Stimulated activated CD4-positive, alpha-beta T cell treated with anti-CD3 and anti-CD28 coated beads, Interleukin-2, amount 100 ng/mL, for 24 hours (primary cell): ENCODE measurements at regions not wholly inside any gene's neighbourhood (a gene's known extent, or its start where the extent isn't known, plus 50 kb on each side); places are given as distances from the start of the nearest gene placed in this dataset.

Experiments
- DNase-seq, 2 donors: peaks; one replicate each; pipeline ENCODE4 v3.0.0-alpha.2; 2020

- no peak for DNase-seq
Measured at GRCh38 chr1:218643281-218643680, 298.1 kb downstream of the TGFB2 start.

DNA sequence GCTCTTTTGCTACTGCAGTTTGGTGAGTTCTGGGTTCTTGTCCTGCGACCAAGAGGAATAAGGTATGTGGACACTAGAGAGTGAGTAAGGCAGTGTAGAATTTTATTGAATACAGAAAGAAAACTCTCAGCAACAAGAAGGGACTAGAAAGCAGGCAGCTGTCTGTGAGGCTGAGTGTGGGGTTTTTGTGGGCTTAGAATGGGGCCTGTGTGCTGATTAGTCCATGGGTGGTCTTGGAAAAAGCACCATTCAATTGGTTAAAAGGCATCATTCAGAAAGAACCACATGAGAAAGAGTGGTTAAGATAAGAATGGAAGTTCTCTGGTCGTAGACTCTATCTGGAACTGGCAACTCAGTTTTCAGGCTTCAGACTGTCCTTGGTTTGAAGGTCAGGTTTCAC is 298.8 kb downstream of the TGFB2 start:
- no peak for DNase-seq

DNA sequence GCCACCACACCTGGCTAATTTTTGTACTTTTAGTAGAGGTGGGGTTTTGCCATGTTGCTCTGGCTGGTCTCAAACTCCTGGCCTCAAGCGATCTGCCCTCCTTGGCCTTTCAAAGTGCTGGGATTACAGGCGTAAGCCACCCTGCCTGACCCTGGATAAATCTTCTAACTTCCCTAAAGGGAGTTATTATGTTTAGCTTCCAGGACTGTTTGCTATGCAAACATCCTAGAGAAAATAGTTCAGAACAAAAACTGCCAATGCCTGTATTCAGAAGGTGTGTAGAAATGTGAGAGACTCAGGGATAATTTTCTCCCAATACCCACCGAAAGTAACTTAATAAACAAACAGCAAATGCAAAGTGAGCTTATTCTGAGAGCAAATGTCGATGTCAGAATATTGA is 301.2 kb downstream of the TGFB2 start:
- no peak for DNase-seq

DNA sequence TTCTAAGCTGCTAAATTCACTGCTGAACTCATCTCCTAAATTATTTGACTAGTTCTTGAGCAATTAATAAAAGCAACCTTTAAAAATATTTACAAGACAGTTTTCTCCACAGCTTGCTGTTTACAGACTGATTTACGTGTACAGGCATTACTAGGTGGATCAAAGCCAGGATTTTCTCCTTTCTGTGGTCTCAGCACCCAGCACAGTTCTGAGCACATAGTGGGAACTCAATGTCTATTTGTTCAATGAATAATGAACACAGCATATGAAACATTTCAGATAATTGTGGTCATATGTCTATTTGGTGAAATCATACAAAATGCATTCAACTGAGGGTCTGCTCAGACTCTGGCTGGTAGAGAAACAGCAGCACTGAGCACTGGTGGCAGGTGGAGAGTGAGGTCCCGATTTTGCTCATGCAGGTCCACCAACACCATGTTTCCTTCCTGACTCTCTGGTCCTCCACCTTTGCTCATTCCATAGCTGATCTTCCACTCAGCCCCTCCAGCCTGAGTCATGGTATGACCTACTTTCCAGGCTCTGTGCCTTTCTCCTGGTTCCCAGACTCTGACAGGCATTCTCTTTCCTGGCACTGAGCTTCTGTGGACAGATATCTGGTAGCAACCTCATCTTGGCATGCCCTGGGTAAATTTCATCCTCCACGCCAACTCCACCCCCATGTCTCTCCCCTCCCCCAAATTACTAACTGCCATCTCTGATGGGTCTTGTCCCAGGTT is 311.3 kb downstream of the TGFB2 start:
- no peak for DNase-seq

GRCh38 chr1:218658269-218658668 is 313.1 kb downstream of the TGFB2 start:
- no peak for DNase-seq

- no peak for DNase-seq
Measured at GRCh38 chr1:218658899-218659298, 313.8 kb downstream of the TGFB2 start.

- DNase-seq = no peak
Measured at GRCh38 chr1:218659911-218660677, 315.0 kb downstream of the TGFB2 start.

DNA sequence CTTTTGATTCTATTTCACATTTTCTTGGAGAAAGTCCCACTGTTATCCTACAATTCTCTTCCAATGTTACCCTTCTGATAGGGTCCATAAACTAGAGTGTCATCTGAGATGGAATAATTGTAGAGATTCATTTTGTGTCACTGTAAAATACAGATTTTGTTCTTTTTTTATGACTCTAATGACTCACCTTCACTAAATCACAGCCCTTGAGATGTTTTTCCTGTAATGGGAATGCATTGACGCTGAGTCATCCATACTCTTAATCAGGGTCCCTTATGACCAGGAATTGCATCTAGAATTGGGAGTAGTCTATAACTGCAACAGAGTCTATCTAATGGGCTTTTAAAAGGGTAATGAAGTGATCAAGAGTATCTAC is 315.5 kb downstream of the TGFB2 start:
- no peak for DNase-seq

- no peak for DNase-seq
Measured at GRCh38 chr1:218661411-218661810, 316.3 kb downstream of the TGFB2 start.

GRCh38 chr1:218664385-218665170 is 319.4 kb downstream of the TGFB2 start:
- no peak for DNase-seq

DNA sequence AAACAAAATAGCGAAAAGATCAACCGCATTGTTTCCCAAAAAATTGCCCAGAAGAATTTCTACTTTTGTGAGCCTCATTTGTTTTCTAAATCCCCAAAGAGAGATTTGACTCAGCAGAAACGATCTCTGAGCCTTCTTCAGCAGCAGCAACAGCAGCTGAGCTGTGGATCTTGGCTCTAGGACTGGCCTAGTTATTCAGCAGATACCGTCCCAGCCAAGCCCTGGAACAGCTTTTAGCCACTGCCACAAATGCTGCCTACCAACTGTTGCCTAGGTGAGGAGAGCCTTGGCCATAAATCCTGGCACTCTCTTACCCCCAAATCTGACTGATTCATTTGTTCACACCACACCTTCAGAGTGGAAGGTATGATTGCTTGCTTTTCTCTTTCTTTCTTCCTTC is 320.1 kb downstream of the TGFB2 start:
- no peak for DNase-seq

- DNase-seq = no peak
Measured at GRCh38 chr1:218666263-218666662, 321.1 kb downstream of the TGFB2 start.

DNA sequence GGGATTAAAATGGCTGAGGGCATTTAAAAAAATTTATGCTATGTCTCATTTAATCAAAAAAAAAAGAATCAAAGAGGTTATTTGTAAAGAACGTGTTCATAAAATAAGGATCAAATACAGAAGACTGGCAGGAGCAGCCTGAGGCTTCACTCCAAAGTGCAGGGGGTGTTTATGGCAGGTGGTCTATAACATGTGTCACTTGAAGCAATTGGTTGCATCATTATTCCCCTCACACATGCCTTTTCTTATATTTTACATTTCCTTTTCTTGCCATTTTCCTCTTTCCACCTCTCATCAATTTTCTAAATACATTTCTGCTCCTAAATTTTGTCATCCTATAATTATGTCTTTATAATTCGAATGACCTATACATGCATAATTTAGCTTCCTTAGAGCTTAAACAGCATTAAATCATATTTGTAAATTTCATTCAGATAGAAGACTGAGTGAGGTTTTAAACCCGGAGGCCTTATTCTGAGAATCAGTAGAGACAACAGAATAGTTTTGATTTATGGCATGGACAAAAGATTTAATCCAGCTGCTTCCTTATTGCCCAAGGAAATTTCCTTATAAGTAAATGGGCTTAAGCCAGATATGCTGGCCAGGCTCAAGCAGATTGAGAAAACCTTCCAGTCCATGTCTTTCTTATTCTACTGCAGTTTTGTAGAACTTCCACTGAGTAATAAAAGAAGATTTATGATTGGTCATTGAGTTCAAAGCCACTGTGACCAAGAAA is 322.8 kb downstream of the TGFB2 start:
- no peak for DNase-seq

GRCh38 chr1:218669431-218669830 is 324.3 kb downstream of the TGFB2 start:
- no peak for DNase-seq

GRCh38 chr1:218670875-218671274 is 325.7 kb downstream of the TGFB2 start:
- DNase-seq = no peak

DNA sequence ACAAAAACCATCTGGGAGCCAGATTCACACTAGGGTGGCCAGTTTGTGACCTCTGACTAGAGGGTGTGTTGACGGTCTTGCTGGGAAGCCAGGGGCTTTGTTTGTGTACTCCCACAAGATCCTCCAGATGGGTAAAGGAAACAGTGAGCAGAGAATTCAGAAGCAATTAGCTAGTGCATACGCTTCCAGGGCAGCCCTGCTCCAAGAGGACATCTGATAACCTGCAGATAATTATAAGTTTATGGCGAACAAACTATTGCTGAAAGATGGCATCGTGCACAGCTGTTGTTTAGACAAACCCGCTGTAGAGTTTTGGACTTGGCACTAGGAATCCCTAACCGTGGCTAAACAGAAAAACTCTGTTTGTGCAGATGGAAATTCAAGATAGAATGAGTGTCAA is 326.4 kb downstream of the TGFB2 start:
- no peak for DNase-seq

GRCh38 chr1:218673170-218673569 is 328.0 kb downstream of the TGFB2 start:
- DNase-seq = no peak

DNA sequence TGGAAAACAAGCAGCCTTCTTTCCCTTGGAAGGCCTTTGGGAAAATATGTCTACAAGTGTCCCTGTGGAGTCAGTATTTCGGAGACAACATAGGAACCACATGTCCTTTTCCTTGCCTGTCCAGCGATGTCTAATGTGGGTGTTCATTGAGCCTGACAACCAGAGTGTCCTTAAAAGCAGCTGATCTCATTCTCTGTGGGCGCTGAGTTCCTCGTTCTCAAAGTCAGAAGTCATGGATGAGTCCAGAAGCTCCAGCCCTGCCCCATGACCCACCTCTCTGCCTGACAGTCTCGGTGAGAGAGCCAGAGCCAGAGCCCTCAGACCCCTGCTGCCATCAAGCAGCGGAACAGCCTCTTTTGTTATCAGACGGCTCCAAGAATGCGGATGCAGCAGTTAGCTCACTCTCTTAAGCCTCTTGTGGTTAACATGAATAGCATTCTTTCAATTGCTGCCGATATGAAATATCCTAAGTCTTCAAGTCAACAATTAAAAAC is 329.2 kb downstream of the TGFB2 start:
- DNase-seq = no peak

GRCh38 chr1:218677026-218677425 is 331.9 kb downstream of the TGFB2 start:
- no peak for DNase-seq

- no peak for DNase-seq
Measured at GRCh38 chr1:218679391-218679790, 334.3 kb downstream of the TGFB2 start.

GRCh38 chr1:218679988-218680748 is 335.0 kb downstream of the TGFB2 start:
- no peak for DNase-seq

GRCh38 chr1:218683242-218683641 is 338.1 kb downstream of the TGFB2 start:
- no peak for DNase-seq
